ENCODE measurements at regions not wholly inside any gene's neighbourhood (a gene's known extent, or its start where the extent isn't known, plus 50 kb on each side); places are given as distances from the start of the nearest gene placed in this dataset.

GRCh38 chr22:47396515-47396914 lies 634.1 kb downstream of the TBC1D22A start:
- H3K4me2 ChIP-seq (ENCODE audit: low read depth, low read length, poor library complexity, severe bottlenecking), result no peak overlapping the region
- H4K20me1 ChIP-seq (ENCODE audit: insufficient read depth, low read length, poor library complexity, severe bottlenecking), result no peaks in the 10 kb centered on the region
- no peak overlapping the region for H2AFZ ChIP-seq (ENCODE audit: low read length)
- no peaks in the 10 kb centered on the region for H3K36me3 ChIP-seq (ENCODE audit: insufficient read depth, low read length)
- no peak overlapping the region for H3K9ac ChIP-seq (ENCODE audit: low read depth, low read length, poor library complexity, severe bottlenecking)
- TF ChIP-seq EZH2phosphoT487 (IDR thresholded peaks at IDR 0.05; ENCODE audit: borderline replicate concordance) (no peak), CTCF (conservative IDR thresholded peaks at IDR 0.05; ENCODE audit: low read length) (no peak)
- H3K4me3 ChIP-seq (ENCODE audit: low read length, poor library complexity, severe bottlenecking), result no peak overlapping the region
- no peaks in the 10 kb centered on the region for H3K27me3 ChIP-seq (ENCODE audit: insufficient read depth, low read length, poor library complexity, severe bottlenecking)
- no peaks in the 10 kb centered on the region for H3F3A ChIP-seq (ENCODE audit: low read depth)
- no peaks in the 10 kb centered on the region for H3K9me2 ChIP-seq (replicated peaks; ENCODE audit: low read depth, low read length)
- no peaks in the 10 kb centered on the region for H3K79me2 ChIP-seq (ENCODE audit: insufficient read depth, low read length)
- H3K9me3 ChIP-seq (ENCODE audit: insufficient read depth, low read depth, low read length), result peaks cover 22% of the 10 kb centered on the region; the same call in 1 of the 2 replicates
- no peaks in the 10 kb centered on the region for H3K4me1 ChIP-seq (ENCODE audit: insufficient read depth, low read length, poor library complexity, severe bottlenecking)

GRCh38 chr22:47396105-47396504 lies 633.7 kb downstream of the TBC1D22A start:
- TF ChIP-seq EZH2phosphoT487 (IDR thresholded peaks at IDR 0.05; ENCODE audit: borderline replicate concordance) (no peak), CTCF (conservative IDR thresholded peaks at IDR 0.05; ENCODE audit: low read length) (no peak)
- no peak overlapping the region for H3K4me3 ChIP-seq (ENCODE audit: low read length, poor library complexity, severe bottlenecking)
- no peaks in the 10 kb centered on the region for H3K9me2 ChIP-seq (replicated peaks; ENCODE audit: low read depth, low read length)
- H3K79me2 ChIP-seq (ENCODE audit: insufficient read depth, low read length), result no peaks in the 10 kb centered on the region
- no peaks in the 10 kb centered on the region for H4K20me1 ChIP-seq (ENCODE audit: insufficient read depth, low read length, poor library complexity, severe bottlenecking)
- H3K4me2 ChIP-seq (ENCODE audit: low read depth, low read length, poor library complexity, severe bottlenecking), result no peak overlapping the region
- peaks cover 22% of the 10 kb centered on the region; the same call in 1 of the 2 replicates for H3K9me3 ChIP-seq (ENCODE audit: insufficient read depth, low read depth, low read length)
- no peak overlapping the region for H3K9ac ChIP-seq (ENCODE audit: low read depth, low read length, poor library complexity, severe bottlenecking)
- no peaks in the 10 kb centered on the region for H3F3A ChIP-seq (ENCODE audit: low read depth)
- no peak overlapping the region for H2AFZ ChIP-seq (ENCODE audit: low read length)
- H3K36me3 ChIP-seq (ENCODE audit: insufficient read depth, low read length), result no peaks in the 10 kb centered on the region
- no peaks in the 10 kb centered on the region for H3K4me1 ChIP-seq (ENCODE audit: insufficient read depth, low read length, poor library complexity, severe bottlenecking)
- H3K27me3 ChIP-seq (ENCODE audit: insufficient read depth, low read length, poor library complexity, severe bottlenecking), result no peaks in the 10 kb centered on the region

- Histone ChIP-seq H3K4me2 (ENCODE audit: low read depth, low read length, poor library complexity, severe bottlenecking) (no peak overlapping the region), H3K9ac (ENCODE audit: low read depth, low read length, poor library complexity, severe bottlenecking) (no peak overlapping the region), H3K4me3 (ENCODE audit: low read length, poor library complexity, severe bottlenecking) (no peak overlapping the region), H3K9me2 (replicated peaks; ENCODE audit: low read depth, low read length) (no peaks in the 10 kb centered on the region), H3K4me1 (ENCODE audit: insufficient read depth, low read length, poor library complexity, severe bottlenecking) (no peaks in the 10 kb centered on the region), H3F3A (ENCODE audit: low read depth) (no peaks in the 10 kb centered on the region), H3K27me3 (ENCODE audit: insufficient read depth, low read length, poor library complexity, severe bottlenecking) (no peaks in the 10 kb centered on the region), H2AFZ (ENCODE audit: low read length) (no peak overlapping the region), H3K9me3 (ENCODE audit: insufficient read depth, low read depth, low read length) (peaks cover 22% of the 10 kb centered on the region; the same call in 1 of the 2 replicates), H3K36me3 (ENCODE audit: insufficient read depth, low read length) (no peaks in the 10 kb centered on the region), H4K20me1 (ENCODE audit: insufficient read depth, low read length, poor library complexity, severe bottlenecking) (no peaks in the 10 kb centered on the region), H3K79me2 (ENCODE audit: insufficient read depth, low read length) (no peaks in the 10 kb centered on the region)
- no peak for TF ChIP-seq CTCF (conservative IDR thresholded peaks at IDR 0.05; ENCODE audit: low read length)
- no peak for TF ChIP-seq EZH2phosphoT487 (IDR thresholded peaks at IDR 0.05; ENCODE audit: borderline replicate concordance)
Measured at GRCh38 chr22:47395481-47395880, 633.0 kb downstream of the TBC1D22A start.
